SW 1271 (cell line): ENCODE measurements at regions not wholly inside any gene's neighbourhood (a gene's known extent, or its start where the extent isn't known, plus 50 kb on each side); places are given as distances from the start of the nearest gene placed in this dataset.

Source experiments
- DNase-seq, 2 experiments: peaks; one replicate each; lab custom pipeline; 2025; lab: John Stamatoyannopoulos, UW

- no peak for DNase-seq
Measured at GRCh38 chr1:232519186-232519585, 110.7 kb downstream of the SIPA1L2 start.

- no peak for DNase-seq
Measured at GRCh38 chr1:232518349-232518748, 111.6 kb downstream of the SIPA1L2 start.

- DNase-seq = no peak
Measured at GRCh38 chr1:232517204-232517603, 112.7 kb downstream of the SIPA1L2 start.

GRCh38 chr1:232515706-232516105 lies 114.2 kb downstream of the SIPA1L2 start:
- no peak for DNase-seq

GRCh38 chr1:232512712-232513111 lies 117.2 kb downstream of the SIPA1L2 start:
- DNase-seq = no peak

- DNase-seq = no peak
Measured at GRCh38 chr1:232511172-232511571, 118.8 kb downstream of the SIPA1L2 start.

- no peak for DNase-seq
Measured at GRCh38 chr1:232510367-232511110, 119.4 kb downstream of the SIPA1L2 start.

GRCh38 chr1:232509570-232509969 lies 120.4 kb downstream of the SIPA1L2 start:
- DNase-seq = no peak

GRCh38 chr1:232508130-232508701 lies 121.7 kb downstream of the SIPA1L2 start:
- no peak for DNase-seq

GRCh38 chr1:232507571-232507970 lies 122.4 kb downstream of the SIPA1L2 start:
- no peak for DNase-seq

- DNase-seq = no peak
Measured at GRCh38 chr1:232505884-232506283, 124.0 kb downstream of the SIPA1L2 start.

- DNase-seq = no peak
Measured at GRCh38 chr1:232504651-232505050, 125.3 kb downstream of the SIPA1L2 start.

GRCh38 chr1:232503497-232503896 lies 126.4 kb downstream of the SIPA1L2 start:
- DNase-seq = no peak

GRCh38 chr1:232501854-232502253 lies 128.1 kb downstream of the SIPA1L2 start:
- no peak for DNase-seq

- no peak for DNase-seq
Measured at GRCh38 chr1:232499188-232499587, 130.7 kb downstream of the SIPA1L2 start.

GRCh38 chr1:232493869-232494268 lies 136.1 kb downstream of the SIPA1L2 start:
- DNase-seq = no peak

GRCh38 chr1:232489256-232489655 lies 140.7 kb downstream of the SIPA1L2 start:
- DNase-seq = no peak

- no peak for DNase-seq
Measured at GRCh38 chr1:232487236-232487635, 142.7 kb downstream of the SIPA1L2 start.

GRCh38 chr1:232486454-232487207 lies 143.3 kb downstream of the SIPA1L2 start:
- DNase-seq = no peak

- no peak for DNase-seq
Measured at GRCh38 chr1:232486006-232486405, 143.9 kb downstream of the SIPA1L2 start.

GRCh38 chr1:232484856-232485255 lies 145.1 kb downstream of the SIPA1L2 start:
- DNase-seq = no peak

GRCh38 chr1:232483826-232484225 lies 146.1 kb downstream of the SIPA1L2 start:
- DNase-seq = no peak

- no peak for DNase-seq
Measured at GRCh38 chr1:232481091-232481490, 148.8 kb downstream of the SIPA1L2 start.
